Activated CD8-positive, alpha-beta memory T cell treated with anti-CD3 and anti-CD28 coated beads, Interleukin-2, amount 10 ng/mL, durations not matched to agents 7 days and 5 days (primary cell): ENCODE measurements at regions not wholly inside any gene's neighbourhood (a gene's known extent, or its start where the extent isn't known, plus 50 kb on each side); places are given as distances from the start of the nearest gene placed in this dataset.
A peak's percentile ranks its signal among the peaks of the same experiment; 100 is the strongest.

Source experiments
- ATAC-seq: fragments of 150-1000 bp; cut with Tn5 transposase; one replicate; pipeline ENCODE4 v1.10.0; 2021; ENCODE audit warnings: moderate library complexity
- CTCF ChIA-PET: fragments of 350-600 bp; sonication (Branson Sonifier 250); formaldehyde crosslinking; loops from one replicate; lab custom pipeline; 2021; ENCODE audit warnings: antibody characterized with exemption; lab: Charles Lee
- DNase-seq: peaks from one replicate; pipeline ENCODE4 v3.0.0-alpha.2; 2020
- H3K27ac Mint-ChIP-seq: one replicate; pipeline ENCODE4 v1.8.0; 2021; ENCODE audit warnings: mild to moderate bottlenecking, mixed read lengths
- H3K27me3 Mint-ChIP-seq: one replicate; pipeline ENCODE4 v1.8.0; 2021; ENCODE audit warnings: mixed read lengths
- H3K36me3 Mint-ChIP-seq: one replicate; pipeline ENCODE4 v1.8.0; 2021; ENCODE audit warnings: mild to moderate bottlenecking, mixed read lengths
- H3K4me1 Mint-ChIP-seq: one replicate; pipeline ENCODE4 v1.8.0; 2021; ENCODE audit warnings: mixed read lengths
- H3K4me3 Mint-ChIP-seq: one replicate; pipeline ENCODE4 v1.8.0; 2021; ENCODE audit warnings: mild to moderate bottlenecking, moderate library complexity, mixed read lengths
- H3K9me3 Mint-ChIP-seq: one replicate; pipeline ENCODE4 v1.8.0; 2022; ENCODE audit warnings: low read depth, mixed read lengths

DNA sequence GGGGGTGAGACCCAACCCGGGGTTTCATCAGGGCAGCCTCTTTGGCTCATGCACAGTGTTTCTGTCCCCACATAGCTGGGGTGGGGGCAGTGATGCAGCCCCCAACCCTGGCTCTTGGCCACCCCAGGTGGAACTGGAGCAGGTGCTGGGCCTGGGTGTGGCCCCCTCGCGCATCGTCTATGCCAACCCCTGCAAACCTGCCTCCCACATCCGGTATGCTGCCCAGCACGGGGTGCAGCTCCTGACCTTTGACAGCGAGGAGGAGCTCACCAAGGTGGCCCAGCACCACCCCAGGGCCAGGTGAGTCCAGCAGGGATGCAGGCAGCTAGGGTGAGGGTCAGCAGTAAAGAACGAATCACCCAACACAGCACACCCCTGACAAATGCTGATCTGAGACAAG, 72.3 kb upstream of the TINAGL1 start:
- Mint-ChIP-seq H3K36me3 (no peaks in the 10 kb centered on the region), H3K27ac (no peak overlapping the region), H3K4me1 (peaks cover 11% of the 10 kb centered on the region), H3K4me3 (no peak overlapping the region), H3K9me3 (no peaks in the 10 kb centered on the region), H3K27me3 (peaks cover 12% of the 10 kb centered on the region)
- ATAC-seq (no peak), DNase-seq (no peak)
- CTCF ChIA-PET, result no interaction called here

GRCh38 chr1:31505911-31506497, 70.3 kb upstream of the TINAGL1 start:
- Mint-ChIP-seq H3K27ac (no peak overlapping the region), H3K4me3 (no peak overlapping the region), H3K27me3 (peaks cover 12% of the 10 kb centered on the region), H3K4me1 (peaks cover 17% of the 10 kb centered on the region), H3K36me3 (no peaks in the 10 kb centered on the region), H3K9me3 (no peaks in the 10 kb centered on the region)
- DNase-seq (peak; percentile 73), ATAC-seq (peak; percentile 72)
- CTCF ChIA-PET, result no interaction called here

DNA sequence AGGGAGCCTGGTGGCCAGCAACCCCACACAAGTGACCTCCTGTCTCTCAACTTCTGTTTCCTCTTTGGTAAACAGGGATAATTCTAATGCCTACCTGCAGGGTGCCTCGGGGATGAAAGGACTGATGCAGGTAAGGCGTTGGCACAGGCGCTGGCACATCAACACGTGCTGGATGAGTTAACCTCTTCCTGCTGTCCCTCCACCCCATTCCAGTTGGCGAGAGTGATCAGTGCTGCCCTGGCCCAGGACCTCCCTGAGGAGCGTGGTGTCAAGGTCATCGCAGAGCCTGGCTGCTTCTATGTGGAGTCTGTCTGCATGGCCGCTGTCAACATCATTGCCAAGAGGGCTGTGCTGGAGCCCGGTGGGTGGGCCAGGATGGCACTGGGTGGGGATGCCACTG, 69.1 kb upstream of the TINAGL1 start:
- CTCF ChIA-PET, result no interaction called here
- Mint-ChIP-seq H3K9me3 (no peaks in the 10 kb centered on the region), H3K4me3 (no peak overlapping the region), H3K4me1 (peaks cover 17% of the 10 kb centered on the region), H3K27ac (no peak overlapping the region), H3K36me3 (no peaks in the 10 kb centered on the region), H3K27me3 (peaks cover 11% of the 10 kb centered on the region)
- peak; percentile 36 for DNase-seq
- ATAC-seq, result no peak

- Mint-ChIP-seq H3K4me3 (no peak overlapping the region), H3K4me1 (peaks cover 17% of the 10 kb centered on the region), H3K27me3 (peaks cover 13% of the 10 kb centered on the region), H3K36me3 (no peaks in the 10 kb centered on the region), H3K9me3 (no peaks in the 10 kb centered on the region), H3K27ac (no peak overlapping the region)
- CTCF ChIA-PET, result no interaction called here
- DNase-seq (peak; percentile 28), ATAC-seq (no peak)
Measured at GRCh38 chr1:31507676-31508530, 68.4 kb upstream of the TINAGL1 start.

DNA sequence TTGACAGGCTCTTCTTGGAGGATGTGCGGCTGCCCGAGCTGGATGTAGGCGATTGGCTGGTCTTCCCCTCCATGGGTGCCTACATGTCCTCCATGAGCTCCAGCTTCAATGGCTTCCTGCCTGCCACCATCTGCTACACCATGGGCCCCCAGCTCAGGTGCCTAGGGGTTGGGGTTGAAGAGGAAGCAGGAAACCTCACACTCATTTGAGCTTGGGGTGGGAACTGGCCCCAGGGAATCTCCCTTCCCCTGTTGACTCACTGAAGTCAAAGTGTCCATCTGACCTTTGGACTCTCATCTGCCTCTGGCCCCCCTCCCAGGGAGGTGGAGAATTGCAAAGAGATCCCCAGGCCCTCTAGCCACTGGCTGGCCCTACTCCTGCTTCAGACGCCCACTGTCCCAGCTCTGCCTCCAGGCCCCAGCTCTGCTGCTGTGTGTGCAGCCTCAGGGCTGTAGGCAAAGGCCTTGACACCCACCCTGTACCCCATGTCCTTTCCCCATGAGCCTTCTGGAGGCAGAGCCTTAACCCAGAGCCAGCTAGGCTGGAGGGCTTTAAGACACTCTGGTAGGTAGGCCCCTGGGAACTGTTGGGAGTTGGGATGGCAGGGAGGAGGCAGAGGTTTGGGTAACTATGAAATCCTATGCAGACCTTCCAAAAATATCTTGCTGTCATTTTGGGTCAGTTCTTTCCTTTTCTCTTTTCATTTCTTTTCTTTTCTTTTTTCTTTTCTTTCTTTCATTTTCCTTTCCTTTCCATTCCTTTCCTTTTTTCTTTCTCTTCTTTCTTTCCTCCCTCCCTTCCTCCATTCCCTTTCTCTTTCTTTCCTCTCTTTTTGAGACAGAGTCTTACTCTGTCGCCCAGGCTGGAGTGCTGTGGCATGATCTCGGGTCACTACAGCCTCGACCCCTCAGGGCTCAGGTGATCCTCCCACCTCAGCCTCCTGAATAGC, 66.9 kb upstream of the TINAGL1 start:
- no peaks in the 10 kb centered on the region for H3K9me3 Mint-ChIP-seq
- H3K4me3 Mint-ChIP-seq, result no peak overlapping the region

DNA sequence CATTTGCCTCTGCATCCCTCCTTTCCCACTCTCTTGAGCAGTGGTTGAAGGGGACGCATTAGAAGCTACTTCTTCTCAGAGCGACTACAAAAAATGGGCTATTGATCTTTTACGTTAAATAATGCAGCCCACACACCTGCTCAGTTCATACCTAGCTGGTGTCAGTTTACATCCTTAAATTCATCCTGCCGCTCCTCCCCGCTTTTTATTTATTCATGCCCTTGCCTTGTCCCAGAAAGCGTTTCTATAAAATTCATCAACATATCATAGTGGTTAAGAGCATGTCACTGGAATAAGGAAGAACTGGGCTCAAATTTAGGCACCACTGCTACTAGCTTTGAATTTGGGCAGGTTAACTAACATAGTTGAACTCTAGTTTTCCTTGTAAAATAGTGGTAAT, 66.0 kb upstream of the TINAGL1 start:
- CTCF ChIA-PET, result interaction anchor here (1.4 kb wide), 1 partner anchor 13 kb away, joined by 4 read pairs; no protein-coding TSS in a partner anchor
- H3K4me1 Mint-ChIP-seq, result peaks cover 17% of the 10 kb centered on the region
- H3K36me3 Mint-ChIP-seq, result no peaks in the 10 kb centered on the region
- H3K9me3 Mint-ChIP-seq, result no peaks in the 10 kb centered on the region
- peaks cover 7% of the 10 kb centered on the region for H3K27me3 Mint-ChIP-seq
- DNase-seq (no peak), ATAC-seq (no peak)
- no peak overlapping the region for H3K27ac Mint-ChIP-seq
- no peak overlapping the region for H3K4me3 Mint-ChIP-seq

More for the DNA sequence above, 66.9 kb upstream of the TINAGL1 start:
- DNase-seq (peak; percentile 40), ATAC-seq (no peak)
- H3K4me1 Mint-ChIP-seq, result peaks cover 17% of the 10 kb centered on the region
- CTCF ChIA-PET, result no interaction called here
- H3K36me3 Mint-ChIP-seq, result no peaks in the 10 kb centered on the region
- peaks cover 7% of the 10 kb centered on the region for H3K27me3 Mint-ChIP-seq
- no peak overlapping the region for H3K27ac Mint-ChIP-seq

GRCh38 chr1:31510853-31511789, 65.2 kb upstream of the TINAGL1 start:
- no peak for ATAC-seq
- no peak overlapping the region for H3K27ac Mint-ChIP-seq
- no peaks in the 10 kb centered on the region for H3K9me3 Mint-ChIP-seq
- CTCF ChIA-PET, result interaction anchor here (1.4 kb wide), 1 partner anchor 12 kb away, joined by 4 read pairs; no protein-coding TSS in a partner anchor
- peaks cover 11% of the 10 kb centered on the region for H3K4me1 Mint-ChIP-seq
- DNase-seq, result peak; percentile 29
- H3K27me3 Mint-ChIP-seq, result peaks cover 7% of the 10 kb centered on the region
- H3K36me3 Mint-ChIP-seq, result no peaks in the 10 kb centered on the region
- no peak overlapping the region for H3K4me3 Mint-ChIP-seq

DNA sequence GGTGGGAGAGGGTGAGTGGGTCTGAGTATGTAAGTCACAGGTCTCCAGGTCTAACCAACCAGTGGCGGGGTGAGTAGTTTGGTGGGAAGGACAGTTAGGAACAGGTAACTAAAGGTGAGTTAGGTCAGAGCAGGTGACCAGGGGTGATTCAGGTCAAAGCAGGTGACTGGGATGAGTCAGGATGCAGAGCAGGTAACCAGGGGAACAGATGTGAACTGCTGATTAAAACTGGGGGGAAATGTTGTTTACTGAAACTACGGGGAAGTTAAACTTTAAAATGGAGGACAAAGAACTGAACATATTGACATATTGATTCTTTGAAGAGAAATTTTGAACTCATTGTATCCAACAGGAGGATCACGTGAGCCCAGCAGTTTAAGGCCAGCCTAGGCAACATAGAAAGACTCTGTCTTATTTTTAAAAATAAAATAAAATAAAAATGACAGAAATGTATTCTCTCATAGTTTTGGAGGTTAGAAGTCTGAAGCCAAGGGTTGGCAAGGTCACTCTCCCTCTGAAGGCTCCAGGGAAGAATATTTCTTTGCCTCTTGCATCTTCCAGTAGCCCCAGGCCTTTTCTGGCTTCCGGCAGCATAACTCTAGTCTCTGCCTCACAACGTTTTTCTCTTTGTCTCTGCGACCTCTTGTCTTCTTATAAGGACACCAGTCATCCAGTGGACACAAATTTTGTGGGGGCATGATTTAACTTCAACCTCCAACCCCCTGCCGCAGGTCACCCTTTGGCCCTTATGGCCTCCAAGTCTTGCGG, 64.3 kb upstream of the TINAGL1 start:
- DNase-seq, result peak; percentile 1
- ATAC-seq, result no peak
- Mint-ChIP-seq H3K4me1 (peaks cover 7% of the 10 kb centered on the region), H3K9me3 (no peaks in the 10 kb centered on the region), H3K27ac (no peak overlapping the region), H3K27me3 (peaks cover 7% of the 10 kb centered on the region), H3K36me3 (no peaks in the 10 kb centered on the region), H3K4me3 (no peak overlapping the region)
- CTCF ChIA-PET, result no interaction called here

DNA sequence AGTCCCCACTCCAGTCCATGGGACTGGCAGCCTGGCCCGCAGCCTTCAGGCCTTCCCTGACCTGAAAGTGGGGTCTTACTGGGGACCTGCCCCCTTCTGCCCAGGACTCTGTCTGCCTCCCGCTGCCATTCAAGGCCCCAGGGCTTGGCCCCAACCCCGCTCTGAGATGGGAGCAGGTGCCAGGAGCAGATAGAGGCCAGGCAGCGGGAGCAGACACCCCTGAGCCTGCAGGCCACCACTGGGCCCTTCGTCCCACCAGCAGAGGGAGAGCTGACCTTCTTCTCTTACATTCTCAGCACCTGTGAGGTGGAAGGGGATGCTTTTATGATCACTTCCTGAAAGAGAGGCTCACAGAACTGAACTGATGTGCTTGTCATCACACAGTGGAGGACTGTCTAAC, 62.2 kb upstream of the TINAGL1 start:
- Mint-ChIP-seq H3K9me3 (no peaks in the 10 kb centered on the region), H3K27ac (no peak overlapping the region), H3K36me3 (no peaks in the 10 kb centered on the region), H3K27me3 (peaks cover 10% of the 10 kb centered on the region), H3K4me1 (peaks cover 5% of the 10 kb centered on the region), H3K4me3 (no peak overlapping the region)
- ATAC-seq (no peak), DNase-seq (no peak)
- CTCF ChIA-PET, result no interaction called here

- H3K9me3 Mint-ChIP-seq, result no peaks in the 10 kb centered on the region
- no peak overlapping the region for H3K27ac Mint-ChIP-seq
- CTCF ChIA-PET, result no interaction called here
- no peaks in the 10 kb centered on the region for H3K4me1 Mint-ChIP-seq
- DNase-seq (peak; percentile 35), ATAC-seq (no peak)
- no peak overlapping the region for H3K4me3 Mint-ChIP-seq
- H3K36me3 Mint-ChIP-seq, result no peaks in the 10 kb centered on the region
- peaks cover 16% of the 10 kb centered on the region for H3K27me3 Mint-ChIP-seq
Measured at GRCh38 chr1:31515056-31515775, 61.1 kb upstream of the TINAGL1 start.

GRCh38 chr1:31515936-31516335, 60.4 kb upstream of the TINAGL1 start:
- H3K4me3 Mint-ChIP-seq, result no peak overlapping the region
- CTCF ChIA-PET, result no interaction called here
- H3K9me3 Mint-ChIP-seq, result no peaks in the 10 kb centered on the region

More at GRCh38 chr1:31515936-31516335, 60.4 kb upstream of the TINAGL1 start:
- H3K36me3 Mint-ChIP-seq, result no peaks in the 10 kb centered on the region
- no peaks in the 10 kb centered on the region for H3K4me1 Mint-ChIP-seq
- ATAC-seq (no peak), DNase-seq (no peak)
- no peak overlapping the region for H3K27ac Mint-ChIP-seq
- peaks cover 22% of the 10 kb centered on the region for H3K27me3 Mint-ChIP-seq
